ENCODE measurements at regions not wholly inside any gene's neighbourhood (a gene's known extent, or its start where the extent isn't known, plus 50 kb on each side); places are given as distances from the start of the nearest gene placed in this dataset.

- TF ChIP-seq JUND (IDR thresholded peaks at IDR 0.05; ENCODE audit: low read length) (no peak), TBP (IDR thresholded peaks at IDR 0.05; ENCODE audit: low read depth, low read length) (no peak), TEAD4 (IDR thresholded peaks at IDR 0.05; ENCODE audit: low read depth, low read length) (no peak), FOSL1 (IDR thresholded peaks at IDR 0.05; ENCODE audit: insufficient read depth, low read depth, low read length) (no peak), TCF12 (IDR thresholded peaks at IDR 0.05; ENCODE audit: low read depth, low read length) (no peak), TAF1 (IDR thresholded peaks at IDR 0.05; ENCODE audit: low read depth, low read length) (no peak), NRF1 (IDR thresholded peaks at IDR 0.05; ENCODE audit: low read depth, low read length) (no peak), POLR2A (IDR thresholded peaks at IDR 0.05; ENCODE audit: control extremely low read depth in 1 of 2, low read depth in 2 of 2, low read length in 2 of 2) (no peak), POLR2AphosphoS5 (IDR thresholded peaks at IDR 0.05; ENCODE audit: low read depth, low read length) (no peak), SP2 (IDR thresholded peaks at IDR 0.05; ENCODE audit: low read length) (no peak)
Measured at GRCh38 chr12:115051378-115051777, 367.4 kb upstream of the TBX3 start.

Data from H1 (cell line).